AG10803 (cell line): ENCODE measurements at regions not wholly inside any gene's neighbourhood (a gene's known extent, or its start where the extent isn't known, plus 50 kb on each side); places are given as distances from the start of the nearest gene placed in this dataset.
"Not testable (repeated sequence)": the region's sequence is repeated elsewhere in the genome, so short reads cannot be mapped to it uniquely, and the experiment has no call there.

Source experiments
- DNase-seq: peaks from one replicate; pipeline ENCODE4 v3.0.0; 2010; ENCODE audit warnings: low read depth
- H3K4me3 ChIP-seq: 2 replicates; pipeline ENCODE4 v1.5.1; 2011; ENCODE audit warnings: mild to moderate bottlenecking, low read length, control low read depth
- TF ChIP-seq, protein P1 (sequence below): conservative IDR thresholded peaks from 2 replicates; pipeline ENCODE4 v1.5.1; 2011; ENCODE audit warnings: mild to moderate bottlenecking, low read length, control low read depth, inconsistent platforms

DNA sequence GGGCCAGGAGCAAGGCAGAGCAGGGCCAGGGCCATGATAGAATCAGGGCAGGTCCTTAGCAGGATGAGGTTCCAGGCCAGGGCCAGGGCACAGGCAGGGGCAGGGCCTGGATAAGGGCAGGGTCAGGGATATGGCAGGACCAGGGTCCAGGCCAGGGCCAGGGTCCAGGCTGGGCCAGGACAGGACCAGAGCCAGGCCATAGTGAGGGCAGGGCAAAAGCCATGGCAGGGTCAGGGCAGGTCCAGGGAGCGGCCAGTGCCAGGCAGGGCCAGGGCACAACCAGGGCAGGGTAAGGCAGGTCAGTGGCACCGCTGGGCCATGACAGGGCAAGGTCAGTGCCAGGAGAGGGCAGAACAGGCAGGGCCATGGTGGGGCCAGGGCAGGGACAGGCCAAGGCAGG, 152.2 kb downstream of the LIPI start:
- no peak for DNase-seq
- TF ChIP-seq, protein P1, sequence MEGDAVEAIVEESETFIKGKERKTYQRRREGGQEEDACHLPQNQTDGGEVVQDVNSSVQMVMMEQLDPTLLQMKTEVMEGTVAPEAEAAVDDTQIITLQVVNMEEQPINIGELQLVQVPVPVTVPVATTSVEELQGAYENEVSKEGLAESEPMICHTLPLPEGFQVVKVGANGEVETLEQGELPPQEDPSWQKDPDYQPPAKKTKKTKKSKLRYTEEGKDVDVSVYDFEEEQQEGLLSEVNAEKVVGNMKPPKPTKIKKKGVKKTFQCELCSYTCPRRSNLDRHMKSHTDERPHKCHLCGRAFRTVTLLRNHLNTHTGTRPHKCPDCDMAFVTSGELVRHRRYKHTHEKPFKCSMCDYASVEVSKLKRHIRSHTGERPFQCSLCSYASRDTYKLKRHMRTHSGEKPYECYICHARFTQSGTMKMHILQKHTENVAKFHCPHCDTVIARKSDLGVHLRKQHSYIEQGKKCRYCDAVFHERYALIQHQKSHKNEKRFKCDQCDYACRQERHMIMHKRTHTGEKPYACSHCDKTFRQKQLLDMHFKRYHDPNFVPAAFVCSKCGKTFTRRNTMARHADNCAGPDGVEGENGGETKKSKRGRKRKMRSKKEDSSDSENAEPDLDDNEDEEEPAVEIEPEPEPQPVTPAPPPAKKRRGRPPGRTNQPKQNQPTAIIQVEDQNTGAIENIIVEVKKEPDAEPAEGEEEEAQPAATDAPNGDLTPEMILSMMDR: no peak
- H3K4me3 ChIP-seq: no peak overlapping the region

DNA sequence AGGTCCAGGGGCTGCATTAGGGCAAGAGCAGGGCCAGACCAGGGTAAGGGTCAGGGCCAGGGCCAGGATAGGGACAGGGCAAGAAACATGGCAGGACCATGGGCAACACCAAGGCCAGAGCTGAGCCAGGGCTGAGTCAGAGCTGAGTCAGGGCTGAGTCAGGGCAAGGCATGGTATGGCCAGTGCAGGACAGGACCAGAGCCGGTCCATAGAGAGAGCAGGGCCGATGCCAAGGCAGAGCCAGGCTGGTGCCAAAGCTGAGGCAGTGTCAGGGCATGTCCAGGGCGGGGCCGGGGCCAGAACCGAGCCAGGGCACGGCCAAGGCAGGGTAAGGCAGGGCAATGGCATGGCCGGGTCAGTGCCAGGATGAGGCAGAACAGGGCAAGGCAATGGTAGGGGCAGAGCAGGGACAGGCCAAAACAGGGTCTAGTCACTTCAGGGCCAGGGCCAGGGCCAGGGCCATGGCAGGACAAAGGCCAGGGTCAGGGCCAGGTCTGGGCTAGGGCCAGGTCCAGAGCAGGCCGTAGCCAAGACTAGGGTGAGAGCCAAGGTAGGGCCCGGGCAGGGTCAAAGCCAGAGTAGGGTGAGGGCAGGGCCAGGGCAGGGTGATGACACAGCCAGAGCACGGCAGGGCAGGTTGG, 152.8 kb downstream of the LIPI start:
- DNase-seq: peak; percentile 10
- not testable (repeated sequence) for H3K4me3 ChIP-seq

DNA sequence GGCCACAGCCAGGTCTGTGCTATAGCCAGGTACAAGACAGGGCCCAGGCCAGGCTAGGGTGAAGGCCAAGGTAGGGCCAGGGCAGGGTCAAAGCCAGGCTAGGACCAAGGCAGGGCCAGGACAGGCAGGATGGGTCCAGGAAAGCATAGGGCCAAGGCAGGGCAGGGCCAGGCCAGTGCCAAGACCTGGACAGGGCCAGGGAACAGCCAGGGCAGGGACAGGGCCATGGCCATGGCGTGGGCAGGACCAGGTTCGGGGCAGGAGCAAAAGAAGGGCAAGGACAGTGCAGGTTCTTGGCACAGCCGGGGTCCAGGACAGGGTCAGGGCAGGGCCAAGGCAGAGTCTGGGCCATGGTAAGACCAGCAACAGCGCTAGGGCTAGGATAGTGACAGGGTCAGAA, 153.4 kb downstream of the LIPI start:
- DNase-seq: no peak
- TF ChIP-seq, protein P1: no peak
- H3K4me3 ChIP-seq: no peak overlapping the region

DNA sequence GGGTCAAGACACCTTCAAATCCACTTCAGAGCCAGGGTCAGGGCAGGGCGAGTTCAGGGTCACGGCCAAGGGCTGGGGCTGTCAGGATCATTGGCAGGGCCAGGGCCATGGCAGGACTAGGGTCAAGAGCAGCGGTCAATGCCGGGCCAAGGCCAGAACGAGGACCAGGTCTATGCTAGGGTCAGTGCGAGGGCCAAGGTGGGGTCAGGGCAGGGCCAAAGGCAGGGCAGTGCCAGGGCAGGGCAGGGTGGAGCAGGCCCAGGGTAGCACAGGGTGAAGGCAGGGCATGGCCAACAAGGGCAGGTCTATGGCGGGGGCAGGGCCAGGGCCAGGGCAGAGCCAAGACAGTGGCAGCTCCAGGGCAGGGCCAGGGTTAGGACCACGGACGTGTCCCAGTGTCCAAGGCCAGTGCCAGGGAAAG, 154.0 kb downstream of the LIPI start:
- TF ChIP-seq, protein P1: no peak
- no peak overlapping the region for H3K4me3 ChIP-seq
- DNase-seq: no peak

DNA sequence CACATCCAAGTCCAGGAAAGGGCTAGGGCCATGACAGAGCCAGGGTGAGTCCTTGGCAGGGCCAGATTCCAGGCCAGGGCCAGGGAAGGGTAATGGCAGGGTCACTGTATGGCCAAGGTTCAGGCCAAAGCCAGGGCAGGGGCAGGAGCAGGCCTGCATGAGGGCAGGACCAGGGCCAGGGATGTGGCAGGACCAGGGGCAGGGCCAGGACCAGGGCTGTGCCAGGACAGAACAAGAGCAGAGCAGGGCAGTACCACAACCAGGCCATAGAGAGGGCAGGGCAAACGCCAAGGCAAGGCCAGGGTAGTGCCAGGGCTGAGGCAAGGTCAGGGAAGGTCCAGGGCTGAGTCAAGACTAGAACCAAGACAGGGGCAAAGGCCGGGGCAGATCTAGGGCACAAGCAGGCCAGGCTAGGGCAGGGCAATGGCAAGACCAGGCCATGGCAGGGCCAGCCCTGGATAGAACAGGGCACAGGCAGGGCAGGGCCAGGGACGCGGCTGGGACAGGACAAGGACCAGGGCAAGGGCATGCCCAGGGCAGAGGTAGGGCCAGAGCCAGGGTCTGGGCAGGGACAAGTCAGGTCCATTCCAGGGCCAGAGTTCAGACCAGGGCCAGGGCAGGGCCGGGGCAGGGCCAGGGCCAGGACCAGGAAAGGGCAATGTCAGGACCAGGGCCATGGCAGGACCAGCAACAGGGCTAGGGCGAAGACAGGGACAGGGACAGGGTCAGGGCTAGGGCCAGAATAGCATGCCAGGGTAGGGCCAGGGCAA, 154.8 kb downstream of the LIPI start:
- not testable (repeated sequence) for DNase-seq, H3K4me3 ChIP-seq

DNA sequence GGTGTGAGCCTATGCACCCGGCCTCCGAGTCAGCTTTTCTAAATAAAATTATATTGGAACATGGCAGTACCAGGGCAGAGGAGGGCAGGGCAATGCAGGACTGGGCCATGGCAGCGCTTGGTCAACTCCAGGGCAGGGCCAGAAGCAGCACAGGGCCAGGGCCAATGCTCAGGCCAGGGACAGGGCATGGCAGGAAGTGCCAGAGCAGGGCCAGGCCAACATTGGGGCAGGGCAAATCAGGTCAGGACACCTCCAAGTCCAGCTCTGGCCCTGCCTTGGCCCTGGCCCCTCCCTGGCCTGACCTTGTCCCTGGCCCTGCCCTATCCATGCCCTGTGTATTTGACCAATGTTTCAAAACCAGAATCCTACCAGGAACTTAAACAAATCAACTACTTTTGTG, 156.1 kb downstream of the LIPI start:
- DNase-seq: no peak
- TF ChIP-seq, protein P1: no peak
- H3K4me3 ChIP-seq: no peak overlapping the region

DNA sequence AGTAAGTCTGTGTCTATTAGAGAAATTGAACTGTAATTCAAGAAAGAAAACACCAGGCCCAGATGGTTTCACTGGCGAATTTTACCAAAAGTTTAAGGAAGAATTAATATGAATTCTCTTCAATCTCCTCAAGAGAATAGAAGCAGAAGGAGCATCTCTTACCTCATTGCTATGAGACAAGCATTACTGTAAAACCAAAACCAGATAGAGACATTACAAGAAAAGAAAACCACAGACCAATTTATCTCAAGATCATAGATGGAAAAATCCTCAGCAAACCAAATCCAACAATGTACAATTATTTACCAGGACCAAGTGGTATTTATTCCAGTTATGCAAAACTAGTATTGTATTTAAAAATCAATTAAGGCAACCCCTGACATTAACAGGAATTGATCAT, 160.6 kb downstream of the LIPI start:
- no peak for DNase-seq
- H3K4me3 ChIP-seq: no peak overlapping the region
- TF ChIP-seq, protein P1: no peak

DNA sequence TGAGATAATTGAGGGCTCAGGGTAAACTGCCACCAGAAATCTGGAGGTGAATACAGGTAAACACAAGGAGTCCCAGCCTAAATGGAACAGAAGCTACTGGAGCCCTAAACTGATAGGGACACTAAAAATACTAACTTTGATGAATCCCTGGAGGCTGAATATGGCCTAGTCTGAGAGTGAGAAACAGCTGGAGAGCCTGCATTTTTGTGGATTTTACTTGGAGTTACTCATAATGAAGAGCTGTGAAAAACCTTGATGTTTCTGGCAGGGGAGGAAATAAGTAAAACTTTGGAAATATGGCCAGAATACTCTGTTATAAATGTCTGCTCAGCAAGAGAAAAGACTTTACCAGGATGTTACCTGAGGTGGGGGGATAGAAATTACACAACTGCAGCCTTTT, 164.4 kb downstream of the LIPI start:
- no peak overlapping the region for H3K4me3 ChIP-seq
- TF ChIP-seq, protein P1: no peak
- peak; percentile 36 for DNase-seq
